ENCODE measurements at regions not wholly inside any gene's neighbourhood (a gene's known extent, or its start where the extent isn't known, plus 50 kb on each side); places are given as distances from the start of the nearest gene placed in this dataset.

DNA sequence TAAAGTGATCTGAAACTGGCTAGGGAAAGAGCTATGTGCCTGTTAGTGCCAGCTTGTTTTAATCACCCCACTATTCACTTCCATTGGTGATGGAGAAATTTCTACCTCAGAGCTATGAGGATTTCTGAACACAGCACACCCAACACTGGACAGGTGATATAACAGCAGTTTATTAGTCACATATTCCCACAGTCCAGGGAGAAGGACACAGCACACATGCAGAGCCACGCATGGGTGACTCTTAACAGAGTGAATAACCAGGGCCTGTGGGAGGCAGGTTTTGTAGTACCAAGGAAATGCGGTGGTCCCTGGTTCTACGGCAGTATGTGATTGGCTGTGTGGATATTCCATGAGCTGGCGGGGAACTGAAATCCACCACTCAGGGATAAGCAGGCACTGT lies 455.1 kb downstream of the BTG1 start:
- intact Hi-C loops (cut with DNase I), result no loop called here
- Histone ChIP-seq H3K36me3 (no peaks in the 10 kb centered on the region), H3K27me3 (no peaks in the 10 kb centered on the region), H3K27ac (no peak overlapping the region), H3K9me3 (peaks cover 0 to 3% (median 0%) of the 10 kb centered on the region in 12 donors), H3K4me1 (no peaks in the 10 kb centered on the region), H3K4me3 (no peak overlapping the region)
- ATAC-seq, result no peak
- TF ChIP-seq, protein P1, sequence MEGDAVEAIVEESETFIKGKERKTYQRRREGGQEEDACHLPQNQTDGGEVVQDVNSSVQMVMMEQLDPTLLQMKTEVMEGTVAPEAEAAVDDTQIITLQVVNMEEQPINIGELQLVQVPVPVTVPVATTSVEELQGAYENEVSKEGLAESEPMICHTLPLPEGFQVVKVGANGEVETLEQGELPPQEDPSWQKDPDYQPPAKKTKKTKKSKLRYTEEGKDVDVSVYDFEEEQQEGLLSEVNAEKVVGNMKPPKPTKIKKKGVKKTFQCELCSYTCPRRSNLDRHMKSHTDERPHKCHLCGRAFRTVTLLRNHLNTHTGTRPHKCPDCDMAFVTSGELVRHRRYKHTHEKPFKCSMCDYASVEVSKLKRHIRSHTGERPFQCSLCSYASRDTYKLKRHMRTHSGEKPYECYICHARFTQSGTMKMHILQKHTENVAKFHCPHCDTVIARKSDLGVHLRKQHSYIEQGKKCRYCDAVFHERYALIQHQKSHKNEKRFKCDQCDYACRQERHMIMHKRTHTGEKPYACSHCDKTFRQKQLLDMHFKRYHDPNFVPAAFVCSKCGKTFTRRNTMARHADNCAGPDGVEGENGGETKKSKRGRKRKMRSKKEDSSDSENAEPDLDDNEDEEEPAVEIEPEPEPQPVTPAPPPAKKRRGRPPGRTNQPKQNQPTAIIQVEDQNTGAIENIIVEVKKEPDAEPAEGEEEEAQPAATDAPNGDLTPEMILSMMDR (IDR thresholded peaks at IDR 0.05), result no peak
- TF ChIP-seq POLR2A (IDR thresholded peaks at IDR 0.05), result no peak
- no peak for DNase-seq
- WGBS, 4 donors, result 95 to 100% (median 98%) methylated on average over 4 of the region's 4 CpGs

DNA sequence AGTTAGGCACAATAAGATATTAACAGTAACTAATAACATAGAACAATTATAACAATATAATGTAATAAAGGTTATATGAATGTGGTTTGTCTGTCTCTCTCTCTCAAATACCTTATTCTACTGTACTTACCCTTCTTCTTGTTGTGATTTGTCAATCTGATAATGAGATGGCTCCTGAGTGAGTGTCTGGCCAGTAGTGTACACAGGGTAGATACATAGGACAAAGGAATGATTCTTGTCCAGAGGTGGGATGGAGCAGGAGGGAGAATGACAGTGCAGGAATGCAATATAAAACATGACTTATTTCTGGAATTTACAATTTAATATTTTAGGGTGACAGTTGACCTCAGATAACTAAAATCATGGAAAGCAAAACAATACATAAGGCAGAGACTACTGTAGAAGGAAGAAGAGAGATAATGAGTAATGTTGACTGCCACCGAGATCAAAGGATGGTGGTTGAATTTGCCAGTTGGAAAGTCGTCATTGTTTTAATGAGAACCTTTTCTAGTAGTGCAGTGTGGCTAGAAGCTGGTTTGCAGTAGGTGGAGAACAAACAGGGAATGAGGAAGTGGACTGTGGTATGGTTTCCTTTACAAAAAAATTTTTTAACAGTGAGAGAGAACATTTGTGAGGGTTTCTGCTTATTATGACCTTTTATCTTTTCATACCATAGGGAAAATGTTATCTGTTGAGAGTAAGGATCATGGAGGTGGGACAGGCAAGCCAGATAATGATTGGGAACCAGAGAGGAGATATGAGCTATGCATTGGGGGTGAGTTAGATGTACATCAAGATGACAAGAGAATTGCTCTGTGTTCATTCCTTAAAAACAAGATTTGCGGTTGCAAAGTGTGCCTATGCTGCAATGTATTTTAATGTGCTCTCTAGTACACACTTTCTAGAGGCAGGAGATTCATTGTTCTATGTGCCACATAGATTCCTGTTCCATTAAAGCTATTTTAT lies 458.3 kb downstream of the BTG1 start:
- DNase-seq (no peak), ATAC-seq (no peak)
- no peaks in the 10 kb centered on the region for H3K36me3 ChIP-seq
- 62 to 68% (median 67%) methylated on average over 3 of the region's 3 CpGs for WGBS, 4 donors
- intact Hi-C loops (cut with DNase I), result no loop called here
- no peaks in the 10 kb centered on the region for H3K4me1 ChIP-seq
- H3K9me3 ChIP-seq, result no peaks in the 10 kb centered on the region
- H3K4me3 ChIP-seq, result no peak overlapping the region
- no peak overlapping the region for H3K27ac ChIP-seq
- TF ChIP-seq POLR2A (IDR thresholded peaks at IDR 0.05), result no peak
- TF ChIP-seq, protein P1 (IDR thresholded peaks at IDR 0.05), result no peak
- H3K27me3 ChIP-seq, result no peaks in the 10 kb centered on the region

DNA sequence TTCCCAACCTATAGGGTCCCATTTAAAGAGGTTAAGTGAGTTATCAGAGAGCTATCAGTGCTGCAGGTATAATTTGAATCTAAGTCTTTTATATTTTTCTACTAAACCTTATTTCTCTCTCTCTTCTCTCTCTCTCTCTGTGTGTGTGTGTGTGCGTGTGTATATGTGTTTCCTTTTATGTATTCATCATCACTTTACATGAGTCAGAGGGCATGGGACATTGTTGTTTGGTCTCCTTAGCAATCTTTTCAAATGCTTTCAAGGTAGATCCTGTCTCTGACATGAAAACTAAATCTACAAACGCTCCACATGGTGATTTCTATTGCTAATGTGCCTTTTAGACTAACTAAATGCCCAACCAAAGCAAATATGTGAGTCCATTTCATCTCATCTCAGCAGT lies 459.7 kb downstream of the BTG1 start:
- 73 to 81% (median 75%) methylated on average over 2 of the region's 2 CpGs for WGBS, 4 donors
- H3K4me3 ChIP-seq, result no peak overlapping the region
- TF ChIP-seq, protein P1 (IDR thresholded peaks at IDR 0.05), result no peak
- TF ChIP-seq POLR2A (IDR thresholded peaks at IDR 0.05), result no peak
- H3K4me1 ChIP-seq, result no peaks in the 10 kb centered on the region
- intact Hi-C loops (cut with DNase I), result no loop called here
- ATAC-seq (no peak), DNase-seq (no peak)
- H3K36me3 ChIP-seq, result no peaks in the 10 kb centered on the region
- H3K27me3 ChIP-seq, result no peaks in the 10 kb centered on the region
- no peaks in the 10 kb centered on the region for H3K9me3 ChIP-seq
- no peak overlapping the region for H3K27ac ChIP-seq

DNA sequence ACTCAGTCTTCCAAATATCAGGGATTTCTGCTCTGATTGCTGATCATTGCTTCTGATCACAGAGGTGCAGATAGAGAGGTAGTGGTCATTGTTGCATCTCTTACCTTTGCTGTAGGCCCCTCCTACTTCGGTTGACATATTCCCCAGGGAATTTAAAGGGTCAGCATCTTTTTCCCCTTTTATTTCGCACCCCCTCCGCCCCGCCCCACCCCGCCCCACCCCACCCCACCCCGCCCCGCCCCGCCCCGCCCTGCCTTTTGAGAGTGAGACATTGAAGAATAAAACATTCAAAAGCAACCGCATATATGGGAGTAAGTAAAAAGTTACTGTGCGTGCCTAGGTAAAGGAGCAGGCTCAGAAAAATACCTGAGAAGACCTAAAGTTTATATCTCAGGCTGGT lies 463.9 kb downstream of the BTG1 start:
- intact Hi-C loops (cut with DNase I), result no loop called here
- H3K36me3 ChIP-seq, result no peaks in the 10 kb centered on the region
- no peak overlapping the region for H3K27ac ChIP-seq
- no peaks in the 10 kb centered on the region for H3K9me3 ChIP-seq
- ATAC-seq, result no peak
- H3K4me1 ChIP-seq, result no peaks in the 10 kb centered on the region
- H3K27me3 ChIP-seq, result no peaks in the 10 kb centered on the region
- H3K4me3 ChIP-seq, result no peak overlapping the region
- no peak for TF ChIP-seq POLR2A (IDR thresholded peaks at IDR 0.05)
- TF ChIP-seq, protein P1 (IDR thresholded peaks at IDR 0.05), result no peak
- 86 to 95% (median 93%) methylated on average over 11 of the region's 11 CpGs for WGBS, 4 donors
- DNase-seq, result no peak

Data from heart left ventricle (tissue), 16 donors.